OCI-LY1 (cell line): ENCODE measurements at regions not wholly inside any gene's neighbourhood (a gene's known extent, or its start where the extent isn't known, plus 50 kb on each side); places are given as distances from the start of the nearest gene placed in this dataset.

Experiments
- CTCF ChIP-seq: fragments of 200-600 bp; sonication (generic), shearing (Covaris generic); IDR thresholded peaks from 2 replicates; pipeline ENCODE4 v1.5.1; 2017; ENCODE audit warnings: mild to moderate bottlenecking, antibody characterized with exemption, low read length, moderate library complexity, mixed read lengths
- EZH2 ChIP-seq: fragments of 200-600 bp; sonication (generic), shearing (Covaris generic); IDR thresholded peaks from 2 replicates; pipeline ENCODE4 v1.8.0; 2017; ENCODE audit warnings: borderline replicate concordance, mixed run types, mild to moderate bottlenecking, antibody characterized with exemption, low read length, moderate library complexity, mixed read lengths

GRCh38 chr3:109887293-109887692 lies 549.9 kb upstream of the DPPA4 start:
- TF ChIP-seq CTCF (no peak), EZH2 (no peak)
